ENCODE measurements at regions not wholly inside any gene's neighbourhood (a gene's known extent, or its start where the extent isn't known, plus 50 kb on each side); places are given as distances from the start of the nearest gene placed in this dataset.

DNA sequence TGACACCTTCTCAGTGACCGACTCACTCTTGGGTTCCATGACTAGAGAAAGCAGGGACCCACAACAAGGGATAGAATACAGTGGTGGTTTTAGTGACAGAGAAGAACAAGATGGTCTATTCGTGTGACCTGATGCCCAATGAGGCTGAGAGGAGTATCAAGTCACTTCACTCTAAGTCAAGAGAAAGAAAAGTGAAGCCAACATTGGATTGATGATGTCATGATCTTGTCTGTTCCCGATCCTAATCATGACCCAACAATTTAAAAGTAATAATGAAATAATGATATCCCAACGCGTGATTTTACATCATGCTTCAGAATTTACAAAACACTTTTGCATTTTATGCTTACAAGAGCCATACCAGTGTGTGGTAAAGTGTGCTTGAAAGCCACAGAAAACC is 155.6 kb upstream of the POU3F3 start:
- 3% methylated on average over 5 of the region's 5 CpGs for WGBS (ENCODE audit: missing lambda C conversion rate)
- Histone ChIP-seq H3K4me1 (no peaks in the 10 kb centered on the region), H3K27ac (no peak overlapping the region), H3K4me3 (no peak overlapping the region), H3K9me3 (no peaks in the 10 kb centered on the region), H3K4me2 (no peak overlapping the region)
- ATAC-seq, result no peak
- no peak for TF ChIP-seq JUN (IDR thresholded peaks at IDR 0.05)
- TF ChIP-seq, protein P1, sequence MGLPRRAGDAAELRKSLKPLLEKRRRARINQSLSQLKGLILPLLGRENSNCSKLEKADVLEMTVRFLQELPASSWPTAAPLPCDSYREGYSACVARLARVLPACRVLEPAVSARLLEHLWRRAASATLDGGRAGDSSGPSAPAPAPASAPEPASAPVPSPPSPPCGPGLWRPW (IDR thresholded peaks at IDR 0.05), result no peak
- TF ChIP-seq, protein P2, sequence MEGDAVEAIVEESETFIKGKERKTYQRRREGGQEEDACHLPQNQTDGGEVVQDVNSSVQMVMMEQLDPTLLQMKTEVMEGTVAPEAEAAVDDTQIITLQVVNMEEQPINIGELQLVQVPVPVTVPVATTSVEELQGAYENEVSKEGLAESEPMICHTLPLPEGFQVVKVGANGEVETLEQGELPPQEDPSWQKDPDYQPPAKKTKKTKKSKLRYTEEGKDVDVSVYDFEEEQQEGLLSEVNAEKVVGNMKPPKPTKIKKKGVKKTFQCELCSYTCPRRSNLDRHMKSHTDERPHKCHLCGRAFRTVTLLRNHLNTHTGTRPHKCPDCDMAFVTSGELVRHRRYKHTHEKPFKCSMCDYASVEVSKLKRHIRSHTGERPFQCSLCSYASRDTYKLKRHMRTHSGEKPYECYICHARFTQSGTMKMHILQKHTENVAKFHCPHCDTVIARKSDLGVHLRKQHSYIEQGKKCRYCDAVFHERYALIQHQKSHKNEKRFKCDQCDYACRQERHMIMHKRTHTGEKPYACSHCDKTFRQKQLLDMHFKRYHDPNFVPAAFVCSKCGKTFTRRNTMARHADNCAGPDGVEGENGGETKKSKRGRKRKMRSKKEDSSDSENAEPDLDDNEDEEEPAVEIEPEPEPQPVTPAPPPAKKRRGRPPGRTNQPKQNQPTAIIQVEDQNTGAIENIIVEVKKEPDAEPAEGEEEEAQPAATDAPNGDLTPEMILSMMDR (IDR thresholded peaks at IDR 0.05), result no peak
- TF ChIP-seq, protein P3, sequence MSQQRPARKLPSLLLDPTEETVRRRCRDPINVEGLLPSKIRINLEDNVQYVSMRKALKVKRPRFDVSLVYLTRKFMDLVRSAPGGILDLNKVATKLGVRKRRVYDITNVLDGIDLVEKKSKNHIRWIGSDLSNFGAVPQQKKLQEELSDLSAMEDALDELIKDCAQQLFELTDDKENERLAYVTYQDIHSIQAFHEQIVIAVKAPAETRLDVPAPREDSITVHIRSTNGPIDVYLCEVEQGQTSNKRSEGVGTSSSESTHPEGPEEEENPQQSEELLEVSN (IDR thresholded peaks at IDR 0.05; ENCODE audit: borderline replicate concordance, low read depth), result no peak
- no peak for TF ChIP-seq BHLHE40 (IDR thresholded peaks at IDR 0.05; ENCODE audit: low read depth, low read length)
- no peak for TF ChIP-seq POLR2A (IDR thresholded peaks at IDR 0.05; ENCODE audit: low read length)
- no peak for TF ChIP-seq NPAS2 (CRISPR knock-in tag; IDR thresholded peaks at IDR 0.05; ENCODE audit: borderline replicate concordance)
- TF ChIP-seq ESRRA (IDR thresholded peaks at IDR 0.05; ENCODE audit: borderline replicate concordance, low read length), result no peak
- TF ChIP-seq CBX8 (IDR thresholded peaks at IDR 0.05), result no peak
- no peak for TF ChIP-seq CHD4 (IDR thresholded peaks at IDR 0.05; ENCODE audit: borderline replicate concordance)
- POLR2A ChIA-PET, result no interaction called here
- no peak for DNase-seq (ENCODE audit: low read depth in 1 of 2, low spot score in 1 of 2)
- FAIRE-seq, result no peak
- CTCF ChIA-PET, result no interaction called here

DNA sequence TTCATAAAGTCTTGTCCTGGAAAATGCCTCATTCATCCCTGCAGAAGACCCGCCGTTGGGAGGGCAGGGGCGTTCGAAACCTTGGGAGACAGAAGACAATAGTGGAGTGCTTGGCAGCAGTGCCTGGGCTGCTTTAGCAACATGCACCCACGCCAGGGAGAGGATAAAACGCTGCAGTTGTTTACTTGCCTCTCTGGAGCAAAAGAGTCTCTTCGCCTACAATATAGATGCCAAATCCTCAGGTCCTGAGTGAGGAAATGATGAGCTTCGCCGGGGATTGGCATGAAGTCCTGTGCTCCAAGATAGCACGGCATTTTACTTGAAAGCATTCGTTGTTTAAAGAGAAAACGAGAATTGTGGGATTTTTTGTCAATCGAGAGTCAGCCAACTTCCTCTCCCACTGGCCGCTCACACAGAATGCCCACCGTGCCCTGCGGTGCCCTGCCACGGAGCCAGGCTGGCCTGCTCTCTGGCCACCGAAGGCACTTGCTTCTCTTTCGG is 152.5 kb upstream of the POU3F3 start:
- ChIA-PET CTCF (no interaction called here), POLR2A (no interaction called here)
- Histone ChIP-seq H3K9me3 (no peaks in the 10 kb centered on the region), H3K4me1 (no peaks in the 10 kb centered on the region), H3K4me3 (no peak overlapping the region), H3K4me2 (no peak overlapping the region), H3K27ac (no peak overlapping the region)
- no peak for TF ChIP-seq TFCP2L1 (CRISPR knock-in tag; IDR thresholded peaks at IDR 0.05)
- no peak for DNase-seq (ENCODE audit: low read depth in 1 of 2, low spot score in 1 of 2)
- 25% methylated on average over 18 of the region's 19 CpGs for WGBS (ENCODE audit: missing lambda C conversion rate)
- no peak for ATAC-seq
- no peak for FAIRE-seq

DNA sequence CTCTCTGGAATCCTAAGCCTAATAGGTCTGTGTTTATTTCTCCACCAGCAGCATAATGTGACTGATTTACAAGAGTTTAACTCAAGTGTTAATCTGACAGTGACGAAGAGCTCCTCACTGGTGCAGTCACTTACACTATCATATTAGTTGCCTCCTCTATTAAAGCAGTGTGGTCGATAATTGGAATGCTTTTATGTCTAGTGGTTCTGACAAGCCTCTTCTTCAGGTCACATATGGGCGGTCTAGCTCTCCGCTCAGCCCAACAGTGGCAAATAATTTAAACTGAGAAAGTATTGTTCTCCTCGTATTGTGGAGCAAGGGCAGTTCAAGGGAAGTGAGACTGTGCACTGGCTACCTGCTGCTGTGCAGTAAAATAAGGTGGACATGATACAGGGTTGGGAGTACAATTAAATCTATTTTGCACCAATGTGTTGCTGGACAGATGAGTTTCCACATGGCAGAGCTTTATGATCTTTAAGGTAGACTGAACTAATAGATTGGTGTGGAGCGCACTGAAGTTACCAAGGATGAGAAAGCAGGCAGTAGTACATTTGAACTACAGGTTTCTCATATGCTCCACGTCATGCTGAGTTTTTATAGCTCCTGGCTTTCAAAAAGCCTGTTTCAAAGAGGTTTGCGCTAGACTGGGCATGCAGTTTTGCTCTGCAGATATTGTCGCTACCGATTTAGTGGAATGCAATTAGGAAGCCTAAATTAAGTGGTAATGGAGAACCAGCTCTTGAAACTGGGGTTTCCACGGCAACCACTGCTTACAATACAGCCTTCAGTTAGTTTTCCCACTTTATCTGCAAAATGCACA is 151.7 kb upstream of the POU3F3 start:
- Histone ChIP-seq H3K4me3 (no peak overlapping the region), H3K9me3 (no peaks in the 10 kb centered on the region), H3K27ac (no peak overlapping the region), H3K4me1 (no peaks in the 10 kb centered on the region), H3K4me2 (no peak overlapping the region)
- TF ChIP-seq, protein P4, sequence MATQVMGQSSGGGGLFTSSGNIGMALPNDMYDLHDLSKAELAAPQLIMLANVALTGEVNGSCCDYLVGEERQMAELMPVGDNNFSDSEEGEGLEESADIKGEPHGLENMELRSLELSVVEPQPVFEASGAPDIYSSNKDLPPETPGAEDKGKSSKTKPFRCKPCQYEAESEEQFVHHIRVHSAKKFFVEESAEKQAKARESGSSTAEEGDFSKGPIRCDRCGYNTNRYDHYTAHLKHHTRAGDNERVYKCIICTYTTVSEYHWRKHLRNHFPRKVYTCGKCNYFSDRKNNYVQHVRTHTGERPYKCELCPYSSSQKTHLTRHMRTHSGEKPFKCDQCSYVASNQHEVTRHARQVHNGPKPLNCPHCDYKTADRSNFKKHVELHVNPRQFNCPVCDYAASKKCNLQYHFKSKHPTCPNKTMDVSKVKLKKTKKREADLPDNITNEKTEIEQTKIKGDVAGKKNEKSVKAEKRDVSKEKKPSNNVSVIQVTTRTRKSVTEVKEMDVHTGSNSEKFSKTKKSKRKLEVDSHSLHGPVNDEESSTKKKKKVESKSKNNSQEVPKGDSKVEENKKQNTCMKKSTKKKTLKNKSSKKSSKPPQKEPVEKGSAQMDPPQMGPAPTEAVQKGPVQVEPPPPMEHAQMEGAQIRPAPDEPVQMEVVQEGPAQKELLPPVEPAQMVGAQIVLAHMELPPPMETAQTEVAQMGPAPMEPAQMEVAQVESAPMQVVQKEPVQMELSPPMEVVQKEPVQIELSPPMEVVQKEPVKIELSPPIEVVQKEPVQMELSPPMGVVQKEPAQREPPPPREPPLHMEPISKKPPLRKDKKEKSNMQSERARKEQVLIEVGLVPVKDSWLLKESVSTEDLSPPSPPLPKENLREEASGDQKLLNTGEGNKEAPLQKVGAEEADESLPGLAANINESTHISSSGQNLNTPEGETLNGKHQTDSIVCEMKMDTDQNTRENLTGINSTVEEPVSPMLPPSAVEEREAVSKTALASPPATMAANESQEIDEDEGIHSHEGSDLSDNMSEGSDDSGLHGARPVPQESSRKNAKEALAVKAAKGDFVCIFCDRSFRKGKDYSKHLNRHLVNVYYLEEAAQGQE (IDR thresholded peaks at IDR 0.05), result no peak
- TF ChIP-seq TFCP2L1 (CRISPR knock-in tag; IDR thresholded peaks at IDR 0.05) (no peak), MAFK (IDR thresholded peaks at IDR 0.05; ENCODE audit: partially characterized antibody) (no peak), POLR2A (IDR thresholded peaks at IDR 0.05; ENCODE audit: low read length) (no peak), EHF (CRISPR knock-in tag; IDR thresholded peaks at IDR 0.05) (no peak), NFE2L2 (conservative IDR thresholded peaks at IDR 0.05; ENCODE audit: low read length) (no peak), RFX5 (IDR thresholded peaks at IDR 0.05) (no peak), SMC3 (IDR thresholded peaks at IDR 0.05) (no peak), HDAC2 (IDR thresholded peaks at IDR 0.05) (no peak), GATA3 (IDR thresholded peaks at IDR 0.05; ENCODE audit: borderline replicate concordance) (no peak), HOXB13 (CRISPR knock-in tag; IDR thresholded peaks at IDR 0.05; ENCODE audit: low read depth) (no peak), CEBPB (IDR thresholded peaks at IDR 0.05) (no peak), RARB (CRISPR knock-in tag; IDR thresholded peaks at IDR 0.05) (no peak), BHLHE40 (IDR thresholded peaks at IDR 0.05; ENCODE audit: low read depth, low read length) (no peak)
- TF ChIP-seq, protein P2 (IDR thresholded peaks at IDR 0.05), result no peak
- TF ChIP-seq, protein P5, sequence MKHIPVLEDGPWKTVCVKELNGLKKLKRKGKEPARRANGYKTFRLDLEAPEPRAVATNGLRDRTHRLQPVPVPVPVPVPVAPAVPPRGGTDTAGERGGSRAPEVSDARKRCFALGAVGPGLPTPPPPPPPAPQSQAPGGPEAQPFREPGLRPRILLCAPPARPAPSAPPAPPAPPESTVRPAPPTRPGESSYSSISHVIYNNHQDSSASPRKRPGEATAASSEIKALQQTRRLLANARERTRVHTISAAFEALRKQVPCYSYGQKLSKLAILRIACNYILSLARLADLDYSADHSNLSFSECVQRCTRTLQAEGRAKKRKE (CRISPR knock-in tag; IDR thresholded peaks at IDR 0.05; ENCODE audit: low read depth), result no peak
- TF ChIP-seq, protein P6, sequence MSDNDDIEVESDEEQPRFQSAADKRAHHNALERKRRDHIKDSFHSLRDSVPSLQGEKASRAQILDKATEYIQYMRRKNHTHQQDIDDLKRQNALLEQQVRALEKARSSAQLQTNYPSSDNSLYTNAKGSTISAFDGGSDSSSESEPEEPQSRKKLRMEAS (IDR thresholded peaks at IDR 0.05), result no peak
- ChIA-PET POLR2A (no interaction called here), CTCF (no interaction called here)
- FAIRE-seq (no peak), DNase-seq (ENCODE audit: low read depth in 1 of 2, low spot score in 1 of 2) (no peak), ATAC-seq (no peak)
- WGBS (ENCODE audit: missing lambda C conversion rate), result 49% methylated on average over 11 of the region's 11 CpGs
